ENCODE measurements at regions not wholly inside any gene's neighbourhood (a gene's known extent, or its start where the extent isn't known, plus 50 kb on each side); places are given as distances from the start of the nearest gene placed in this dataset.

GRCh38 chr20:47412083-47412482 lies 55.6 kb upstream of the ZMYND8 start:
- Histone ChIP-seq H3K27me3 (ENCODE audit: control insufficient read depth in 2 of 2, insufficient read depth in 2 of 2, low read length in 2 of 2) (no peaks in the 10 kb centered on the region), H3K9me1 (replicated peaks; ENCODE audit: control insufficient read depth, extremely low read depth, insufficient read depth, low read length) (no peaks in the 10 kb centered on the region), H3K9me3 (replicated peaks; ENCODE audit: control insufficient read depth, insufficient read depth, low read length) (no peaks in the 10 kb centered on the region), H3K79me2 (ENCODE audit: control insufficient read depth, insufficient read depth, low read length) (no peaks in the 10 kb centered on the region), H3K4me3 (replicated peaks in 1 of 3; ENCODE audit: insufficient read depth in 1 of 3, low read depth in 1 of 3, low read length in 3 of 3) (no peak overlapping the region), H4K20me1 (replicated peaks; ENCODE audit: control insufficient read depth, extremely low read depth, insufficient read depth, low read length) (no peaks in the 10 kb centered on the region), H3K4me1 (ENCODE audit: control insufficient read depth, extremely low read depth, insufficient read depth, low read length) (no peaks in the 10 kb centered on the region), H3K4me2 (ENCODE audit: insufficient read depth, low read length) (no peak overlapping the region), H3K9ac (replicated peaks; ENCODE audit: extremely low read depth, insufficient read depth, low read length) (no peak overlapping the region), H2AFZ (ENCODE audit: low read depth, low read length) (no peak overlapping the region), H3K27ac (ENCODE audit: insufficient read depth, low read depth, low read length) (no peak overlapping the region), H3K36me3 (ENCODE audit: control insufficient read depth in 2 of 2, extremely low read depth in 1 of 2, insufficient read depth in 2 of 2, low read length in 2 of 2) (no peaks in the 10 kb centered on the region)
- intact Hi-C loops (cut with micrococcal nuclease) (no loop called here), dilution Hi-C loops (cut with MboI; ENCODE audit: extremely low pct_ligation_motif_present, low sequenced_read_pairs) (no loop called here)
- BruUV-seq (replicated peaks): no TSS peak
- ChIA-PET POLR2A (no interaction called here), CTCF (interaction anchor here (1.2 kb wide), 1 partner anchor 209 kb away, joined by 3 read pairs; no protein-coding TSS in a partner anchor)
- TF ChIP-seq POLR2A (IDR thresholded peaks at IDR 0.05; ENCODE audit: low read depth, low read length) (no peak), CTCF (IDR thresholded peaks at IDR 0.05; ENCODE audit: extremely low read depth in 1 of 2, insufficient read depth in 1 of 2, low read depth in 1 of 2, low read length in 2 of 2) (no peak), FOS (IDR thresholded peaks at IDR 0.05; ENCODE audit: borderline replicate concordance, insufficient read depth, low read length) (no peak), MAX (IDR thresholded peaks at IDR 0.05; ENCODE audit: insufficient read depth, insufficient read length) (no peak), POLR2AphosphoS5 (IDR thresholded peaks at IDR 0.05; ENCODE audit: insufficient read depth, low read depth, low read length) (no peak), MYC (IDR thresholded peaks at IDR 0.05; ENCODE audit: low read depth, low read length) (no peak), GATA2 (IDR thresholded peaks at IDR 0.05; ENCODE audit: insufficient read depth, insufficient read length, low read depth, low read length) (no peak), JUN (IDR thresholded peaks at IDR 0.05; ENCODE audit: borderline replicate concordance, insufficient read depth, insufficient read length, low read depth) (no peak), EZH2 (IDR thresholded peaks at IDR 0.05; ENCODE audit: borderline replicate concordance, low read depth, low read length, severe bottlenecking) (no peak)
- no peak for DNase-seq (ENCODE audit: low read depth, low spot score)
- FAIRE-seq: no peak

Measured in endothelial cell of umbilical vein (primary cell).